ENCODE measurements at regions not wholly inside any gene's neighbourhood (a gene's known extent, or its start where the extent isn't known, plus 50 kb on each side); places are given as distances from the start of the nearest gene placed in this dataset.

DNA sequence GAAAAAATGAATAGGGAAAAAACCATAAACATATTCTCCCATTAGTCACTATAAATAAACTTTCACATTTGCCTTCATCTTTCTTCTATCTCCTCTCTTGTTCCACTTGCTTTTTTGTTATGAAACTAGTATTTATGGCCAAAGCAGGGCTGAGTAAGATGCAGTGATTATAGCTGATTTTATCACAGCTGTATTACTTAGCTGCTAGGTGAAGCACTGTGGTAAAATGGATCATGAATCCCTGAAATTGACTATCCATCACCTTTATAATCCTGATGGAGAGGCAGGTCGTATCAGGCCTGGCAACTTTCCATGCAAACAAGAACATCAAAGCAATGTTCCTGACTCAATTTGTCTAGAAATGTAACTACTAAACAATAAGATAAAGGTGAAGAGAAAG, 471.6 kb downstream of the TUSC7 start:
- DNase-seq: no peak

- no peak for DNase-seq
Measured at GRCh38 chr3:117184574-117184973, 475.0 kb downstream of the TUSC7 start.

DNA sequence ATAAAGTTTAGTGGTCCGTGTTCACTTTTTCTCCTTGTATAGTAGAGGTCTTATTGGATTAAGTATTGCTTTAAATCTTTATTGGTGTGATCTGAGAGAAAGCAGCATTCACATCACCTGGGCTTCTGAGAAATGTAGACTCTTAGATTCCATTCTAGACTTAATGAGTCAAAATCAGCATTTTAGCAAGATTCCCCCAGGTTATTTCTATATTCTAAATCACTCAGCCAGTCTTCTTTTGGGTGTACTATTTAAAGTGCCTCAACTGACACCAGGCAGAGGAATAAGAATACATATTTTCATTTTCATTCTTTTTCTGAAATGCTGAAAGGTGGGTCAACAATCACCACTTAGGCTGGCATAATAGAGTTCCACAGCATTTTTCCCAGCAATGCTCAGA, 481.7 kb downstream of the TUSC7 start:
- no peak for DNase-seq

GRCh38 chr3:117192888-117193287, 483.3 kb downstream of the TUSC7 start:
- no peak for DNase-seq

DNA sequence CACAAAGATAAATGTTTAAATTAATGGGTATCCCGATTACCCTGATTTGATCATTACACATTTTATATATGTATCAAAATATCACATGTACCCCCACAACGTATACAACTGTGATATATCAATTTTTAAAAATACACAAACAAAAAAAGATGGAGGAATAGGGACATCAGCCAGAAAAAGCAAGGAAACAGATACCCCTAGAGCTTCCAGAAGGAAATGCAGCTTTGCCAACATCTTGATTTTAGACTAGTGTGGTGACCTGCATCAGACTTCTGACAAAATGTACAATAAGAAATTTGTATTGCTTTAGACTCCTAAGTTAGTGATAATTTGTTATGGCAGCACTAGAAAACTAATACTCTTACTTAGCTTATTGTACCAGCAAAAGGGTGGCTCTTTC, 483.8 kb downstream of the TUSC7 start:
- no peak for DNase-seq

DNA sequence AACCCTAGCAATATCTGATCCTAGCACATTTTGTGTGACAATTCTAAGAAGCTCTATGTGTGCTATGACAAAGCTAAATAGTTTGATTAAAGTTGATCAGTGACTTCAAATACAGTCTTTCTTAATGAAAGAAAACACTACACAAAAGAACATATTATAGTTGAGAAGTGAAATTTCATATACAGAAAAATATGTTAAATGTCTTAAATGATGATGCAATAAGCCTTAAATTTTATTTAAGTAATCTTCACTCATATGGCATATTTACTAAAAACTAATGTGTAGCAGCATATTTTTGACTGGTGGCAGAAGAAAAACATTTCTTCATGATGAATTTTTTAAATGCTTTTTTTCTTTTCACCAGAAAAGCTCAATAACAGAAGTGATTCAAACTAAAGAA, 485.5 kb downstream of the TUSC7 start:
- DNase-seq: no peak

DNA sequence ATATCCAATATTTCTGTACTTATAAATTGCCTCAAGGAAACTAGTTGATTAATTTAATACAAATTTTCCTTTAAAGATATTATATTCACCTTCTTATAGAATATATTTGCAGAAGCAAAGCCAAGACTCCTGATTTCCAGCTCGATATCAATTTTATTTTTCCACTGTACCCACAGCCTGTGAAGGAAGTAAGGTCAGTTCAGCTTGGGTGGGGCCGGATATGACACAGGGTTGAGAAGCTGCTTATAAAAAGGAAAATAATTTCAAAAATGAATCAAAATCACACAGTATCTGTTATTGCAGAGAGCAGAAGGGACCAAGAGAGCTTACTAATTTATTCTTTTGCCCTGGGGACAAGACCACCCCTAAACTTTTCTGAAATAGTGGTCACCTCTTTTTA, 491.4 kb downstream of the TUSC7 start:
- no peak for DNase-seq

DNA sequence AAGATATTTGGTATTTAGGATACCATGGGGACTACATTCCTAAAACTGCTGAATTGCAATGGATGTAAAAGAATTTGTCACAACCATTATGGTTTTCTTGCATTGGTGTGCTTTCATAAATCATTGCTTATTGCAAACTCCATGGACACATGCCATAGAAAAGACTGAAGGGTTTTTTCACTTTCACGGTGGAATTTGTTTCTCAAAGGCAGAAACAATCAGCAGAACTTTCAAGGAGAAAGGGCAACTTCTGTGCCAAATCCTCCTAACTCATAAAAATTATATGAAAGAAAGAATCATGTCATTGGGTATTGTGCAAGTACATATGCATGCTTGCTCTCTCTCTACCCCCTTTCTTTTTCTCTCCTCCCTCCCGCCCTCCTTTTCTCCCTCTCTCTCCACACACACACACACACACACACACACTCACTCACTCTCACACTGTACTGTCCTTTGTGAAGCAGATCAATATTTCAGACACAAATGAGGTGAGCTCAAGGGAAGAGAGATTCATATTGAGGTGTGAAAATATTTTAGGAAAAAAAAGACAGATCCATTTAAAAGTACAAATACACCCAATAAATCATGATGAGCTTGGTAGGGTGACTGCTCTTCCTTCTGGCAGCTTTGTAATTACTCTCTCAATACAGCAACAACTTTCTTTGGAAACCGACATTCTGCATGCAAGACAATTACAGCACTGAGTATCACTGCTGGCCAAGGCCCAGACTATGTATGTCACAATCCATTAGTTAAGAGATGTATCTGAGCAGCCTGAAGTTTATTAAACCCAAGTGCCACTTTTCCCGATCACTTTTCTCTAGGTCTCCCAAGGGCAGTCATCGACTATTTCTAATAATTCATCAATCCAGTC, 492.6 kb downstream of the TUSC7 start:
- no peak for DNase-seq

GRCh38 chr3:117217355-117217754, 507.8 kb downstream of the TUSC7 start:
- DNase-seq: no peak

GRCh38 chr3:117217760-117218316, 508.3 kb downstream of the TUSC7 start:
- DNase-seq: no peak

DNA sequence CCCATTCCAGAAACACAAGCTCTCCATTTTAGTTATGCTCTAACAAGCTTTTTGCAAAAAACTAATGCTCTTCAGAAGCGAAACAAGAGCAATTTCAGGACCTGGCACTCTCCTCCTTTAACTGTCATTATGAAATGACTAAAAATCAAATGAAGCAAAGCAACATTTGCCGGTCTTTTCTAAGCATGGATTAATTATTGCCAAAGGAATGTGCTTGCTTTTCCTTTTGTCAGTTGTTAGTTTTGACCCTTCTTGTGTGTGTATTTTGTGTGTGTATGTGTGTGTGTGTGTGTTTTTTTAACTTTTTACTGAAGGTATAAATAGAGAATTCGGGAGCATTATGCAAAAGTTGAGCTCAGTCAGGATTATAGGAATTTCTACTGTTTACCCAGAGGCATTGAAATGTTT, 509.1 kb downstream of the TUSC7 start:
- no peak for DNase-seq

- no peak for DNase-seq
Measured at GRCh38 chr3:117219296-117219695, 509.7 kb downstream of the TUSC7 start.

- DNase-seq: no peak
Measured at GRCh38 chr3:117226932-117227331, 517.4 kb downstream of the TUSC7 start.

GRCh38 chr3:117228466-117228865, 518.9 kb downstream of the TUSC7 start:
- no peak for DNase-seq

DNA sequence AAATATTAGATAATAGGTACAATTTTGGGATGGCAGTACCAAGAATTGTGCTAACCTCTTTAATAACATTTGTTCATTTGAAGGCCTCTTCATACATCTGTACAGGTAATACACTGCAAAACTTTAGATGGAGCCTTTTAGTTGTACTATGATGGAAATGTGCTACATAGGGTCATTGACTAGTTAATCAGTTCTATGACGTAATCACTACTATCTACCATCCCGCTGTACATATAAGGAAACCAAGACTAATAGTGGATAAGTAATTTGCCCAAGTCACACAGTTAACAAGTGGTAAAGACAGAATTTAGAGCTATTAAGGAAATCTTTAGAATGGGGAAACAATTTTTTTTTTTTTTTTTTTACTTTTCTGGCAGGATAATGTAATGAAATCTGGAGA, 521.3 kb downstream of the TUSC7 start:
- no peak for DNase-seq

GRCh38 chr3:117234331-117234730, 524.8 kb downstream of the TUSC7 start:
- no peak for DNase-seq

GRCh38 chr3:117235304-117235703, 525.7 kb downstream of the TUSC7 start:
- DNase-seq: no peak

DNA sequence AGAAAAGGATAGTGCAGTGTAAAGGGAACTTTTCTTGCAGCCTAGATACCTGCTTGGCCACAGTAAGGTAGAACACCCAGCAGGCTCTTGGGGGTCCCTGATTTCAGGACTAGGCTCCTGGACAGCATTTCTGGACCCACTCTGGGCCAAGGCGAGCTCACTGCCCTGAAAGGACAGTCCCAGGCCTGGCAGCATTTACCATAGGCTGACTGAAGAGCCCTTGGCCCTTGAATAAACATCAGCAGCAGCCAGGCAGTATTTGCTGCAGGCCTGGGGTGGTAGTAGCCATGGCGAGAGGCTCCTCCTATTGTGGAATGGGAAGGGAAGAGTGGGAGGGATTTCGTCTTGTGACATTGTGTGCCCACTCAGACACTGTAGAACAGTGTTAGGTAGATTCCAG, 529.2 kb downstream of the TUSC7 start:
- no peak for DNase-seq

DNA sequence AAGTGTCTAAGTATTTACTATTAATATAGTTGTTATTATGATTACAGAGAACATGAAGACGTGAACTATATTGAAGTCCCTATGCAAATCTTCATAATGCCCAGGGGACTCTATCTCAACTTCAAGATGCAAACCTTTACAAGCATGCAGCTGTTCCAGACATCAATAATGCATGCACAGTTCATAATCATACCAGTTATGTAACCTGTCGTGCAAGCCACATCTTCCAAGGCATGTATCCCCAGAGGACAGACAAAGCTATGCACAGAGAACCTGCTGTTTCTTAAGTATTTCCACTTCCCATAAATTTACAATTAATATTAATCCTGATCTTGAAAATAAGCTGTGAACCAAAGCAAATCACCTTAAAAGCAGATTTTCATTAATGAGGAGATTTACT, 534.1 kb downstream of the TUSC7 start:
- no peak for DNase-seq

GRCh38 chr3:117246771-117247555, 537.4 kb downstream of the TUSC7 start:
- no peak for DNase-seq

GRCh38 chr3:117248153-117248552, 538.6 kb downstream of the TUSC7 start:
- no peak for DNase-seq

DNA sequence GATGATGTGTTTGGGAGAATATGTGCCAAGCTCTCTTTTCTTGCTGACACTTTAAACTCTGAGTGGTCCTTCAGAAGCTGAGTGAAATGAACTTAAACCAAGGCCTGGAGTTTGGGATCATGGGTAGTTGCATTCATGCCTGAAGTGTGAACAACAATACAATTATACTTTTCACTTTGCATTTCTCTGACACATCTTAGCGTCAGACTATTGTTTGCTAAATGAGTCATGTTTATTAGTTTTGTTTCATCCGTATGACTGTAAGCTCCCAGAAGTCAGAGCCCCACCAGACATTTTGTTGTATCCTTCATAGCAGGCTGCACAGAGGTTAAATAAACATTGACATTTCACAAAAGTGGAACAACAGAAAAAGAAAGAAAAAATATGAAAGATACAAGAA, 542.6 kb downstream of the TUSC7 start:
- DNase-seq: no peak

GRCh38 chr3:117252651-117253050, 543.1 kb downstream of the TUSC7 start:
- DNase-seq: no peak
